HUES64 (cell line): ENCODE measurements at regions not wholly inside any gene's neighbourhood (a gene's known extent, or its start where the extent isn't known, plus 50 kb on each side); places are given as distances from the start of the nearest gene placed in this dataset.

Experiments
- H3K27ac ChIP-seq: 2 replicates; pipeline ENCODE4 v1.7.0; 2013; ENCODE audit warnings: low read depth, low read length, inconsistent platforms
- H3K27me3 ChIP-seq: 2 replicates; pipeline ENCODE4 v1.6.1; 2013; ENCODE audit warnings: mild to moderate bottlenecking, low read length; ENCODE audit not compliant: insufficient read depth
- H3K36me3 ChIP-seq: 2 replicates; pipeline ENCODE4 v1.6.1; 2013; ENCODE audit warnings: mild to moderate bottlenecking, low read length; ENCODE audit not compliant: insufficient read depth
- H3K4me1 ChIP-seq: 2 replicates; pipeline ENCODE4 v1.6.1; 2013; ENCODE audit warnings: mild to moderate bottlenecking, low read length, moderate library complexity; ENCODE audit not compliant: insufficient read depth
- H3K4me3 ChIP-seq: 2 replicates; pipeline ENCODE4 v1.5.1; 2013; ENCODE audit warnings: mild to moderate bottlenecking, low read length, moderate library complexity
- H3K9ac ChIP-seq: 2 replicates; pipeline ENCODE4 v1.6.1; 2013; ENCODE audit warnings: mild to moderate bottlenecking, low read depth, low read length
- H3K9me3 ChIP-seq: 2 replicates; pipeline ENCODE4 v1.6.1; 2013; ENCODE audit warnings: low read depth, low read length; ENCODE audit not compliant: insufficient read depth
- WGBS: fragments of 150-250, 120-280 bp; methylation state at CpG from one replicate; pipeline ENCODE4 v1.1.7; 2013; ENCODE audit warnings: missing lambda C conversion rate; 5-methylcytosine and 5-hydroxymethylcytosine counted together

DNA sequence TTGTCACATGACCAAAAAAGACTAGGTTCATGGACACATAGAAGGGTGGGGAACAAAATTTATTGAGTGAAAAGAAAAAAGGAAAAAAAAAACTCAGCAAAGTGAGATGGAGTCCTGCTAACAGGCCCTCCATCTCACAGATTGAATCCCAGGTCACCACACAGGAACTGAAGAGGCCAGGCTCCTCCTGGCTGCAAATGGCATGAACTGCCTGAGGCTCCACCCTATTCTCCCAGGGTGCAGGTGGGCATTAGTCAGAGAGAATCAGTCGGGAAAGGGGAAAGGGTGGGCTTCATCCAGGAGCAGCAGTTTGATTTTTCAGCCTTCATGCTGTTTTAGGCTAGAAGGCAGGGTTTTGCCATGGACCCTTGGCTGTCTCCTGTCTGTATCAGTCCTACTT, 128.5 kb upstream of the GRID2 start:
- Histone ChIP-seq H3K27me3 (no peaks in the 10 kb centered on the region), H3K4me3 (no peak overlapping the region)

DNA sequence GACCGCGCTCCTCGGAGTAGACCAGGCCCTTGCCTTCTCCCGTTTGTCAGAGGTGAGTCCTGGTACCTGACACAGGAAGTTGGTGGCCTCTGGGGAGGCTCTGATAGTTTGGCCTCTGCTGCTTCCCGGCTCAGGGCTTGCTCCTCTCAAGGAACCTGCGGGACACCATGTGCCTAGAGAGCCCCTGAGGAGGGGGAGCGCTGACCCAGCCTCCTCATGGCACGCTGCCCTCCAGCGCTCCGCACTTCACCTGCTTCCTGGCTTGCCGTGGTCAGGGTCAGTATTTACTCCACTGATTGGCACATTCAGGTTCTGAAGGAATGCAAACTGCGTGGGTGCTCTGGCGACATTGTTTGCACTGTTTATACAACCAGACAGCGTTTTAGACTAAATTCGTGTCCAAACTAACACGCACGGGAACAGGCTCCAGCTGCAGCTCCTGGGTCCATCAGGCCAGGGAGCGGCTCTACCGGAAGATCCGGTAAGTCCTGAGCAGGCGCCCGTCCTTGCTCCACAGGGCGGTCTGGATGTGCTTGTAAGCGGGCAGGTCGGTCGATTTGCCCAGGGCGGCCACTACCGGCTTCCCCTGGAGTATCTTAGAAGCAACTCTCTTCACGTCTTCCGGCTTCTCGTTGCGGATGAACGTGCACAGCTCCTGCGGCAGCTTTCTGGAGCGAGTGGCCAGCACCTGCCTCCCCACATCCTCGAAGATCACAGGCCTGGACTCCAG, 121.6 kb upstream of the GRID2 start:
- Histone ChIP-seq H3K27me3 (no peaks in the 10 kb centered on the region), H3K4me3 (no peak overlapping the region), H3K9ac (no peak overlapping the region), H3K36me3 (no peaks in the 10 kb centered on the region), H3K27ac (no peak overlapping the region), H3K4me1 (no peaks in the 10 kb centered on the region), H3K9me3 (no peaks in the 10 kb centered on the region)
- 96% methylated on average over 36 of the region's 36 CpGs for WGBS

More for the DNA sequence above, 128.5 kb upstream of the GRID2 start:
- no peaks in the 10 kb centered on the region for H3K36me3 ChIP-seq
- no peaks in the 10 kb centered on the region for H3K4me1 ChIP-seq
- no peaks in the 10 kb centered on the region for H3K9me3 ChIP-seq
- 41% methylated on average over 1 of the region's 1 CpG for WGBS
- no peak overlapping the region for H3K9ac ChIP-seq
- H3K27ac ChIP-seq = no peak overlapping the region

DNA sequence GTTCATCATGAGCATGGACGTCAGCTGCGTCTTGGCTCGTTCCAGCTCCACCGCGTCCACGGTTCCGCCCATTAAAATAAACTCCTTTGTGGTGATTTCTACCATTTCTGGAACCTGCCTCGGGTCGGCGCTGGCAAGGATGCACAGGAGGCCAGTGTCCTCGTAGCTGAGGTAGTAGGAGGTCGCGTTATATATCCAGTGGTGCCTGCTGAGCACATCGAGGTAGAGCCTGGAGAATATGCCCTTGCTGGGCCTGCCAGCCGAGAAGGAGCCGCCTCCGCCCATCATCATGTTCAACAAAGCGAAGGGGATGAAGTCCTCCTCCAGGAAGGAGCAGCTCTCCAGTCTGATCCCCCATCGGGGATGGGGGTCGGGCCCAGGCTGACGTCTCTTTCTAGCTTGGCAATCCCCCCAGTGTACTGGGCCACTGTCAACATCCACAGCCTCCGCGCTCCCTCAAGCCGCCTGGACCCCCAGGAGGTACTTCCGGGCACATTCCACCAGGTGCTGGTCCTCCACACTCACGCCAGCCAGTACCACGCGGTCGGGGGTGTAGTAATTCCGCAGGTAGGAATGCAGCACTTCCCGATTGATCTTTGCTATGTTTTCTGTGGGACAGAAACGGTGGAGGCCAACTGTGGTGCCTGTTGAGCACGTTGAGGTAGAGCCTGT, 120.9 kb upstream of the GRID2 start:
- no peaks in the 10 kb centered on the region for H3K27me3 ChIP-seq
- no peaks in the 10 kb centered on the region for H3K4me1 ChIP-seq
- no peak overlapping the region for H3K27ac ChIP-seq
- H3K9me3 ChIP-seq = no peaks in the 10 kb centered on the region
- no peaks in the 10 kb centered on the region for H3K36me3 ChIP-seq
- WGBS = 96% methylated on average over 33 of the region's 33 CpGs
- no peak overlapping the region for H3K4me3 ChIP-seq
- no peak overlapping the region for H3K9ac ChIP-seq

DNA sequence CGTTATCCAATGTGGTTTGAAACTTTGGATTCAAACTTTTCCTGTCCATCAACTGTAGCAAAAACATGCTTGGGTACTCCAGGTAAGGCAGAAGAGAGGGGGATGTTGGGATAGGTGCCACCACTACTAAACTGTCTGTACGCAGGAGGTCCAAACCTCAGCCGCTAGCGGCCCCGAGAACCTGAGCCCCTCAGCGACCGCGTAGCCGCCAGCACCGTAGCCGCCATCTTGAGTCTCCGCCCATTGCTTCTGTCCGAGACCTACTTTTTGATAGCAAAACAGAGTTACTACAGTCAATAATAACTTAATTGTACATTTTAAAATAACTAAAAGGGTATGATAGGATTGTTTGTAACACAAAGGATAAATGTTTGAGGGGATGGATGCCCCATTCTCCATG, 119.9 kb upstream of the GRID2 start:
- Histone ChIP-seq H3K4me1 (no peaks in the 10 kb centered on the region), H3K27me3 (no peaks in the 10 kb centered on the region), H3K4me3 (no peak overlapping the region), H3K27ac (no peak overlapping the region), H3K9me3 (no peaks in the 10 kb centered on the region), H3K36me3 (no peaks in the 10 kb centered on the region), H3K9ac (no peak overlapping the region)
- WGBS = 97% methylated on average over 13 of the region's 13 CpGs

DNA sequence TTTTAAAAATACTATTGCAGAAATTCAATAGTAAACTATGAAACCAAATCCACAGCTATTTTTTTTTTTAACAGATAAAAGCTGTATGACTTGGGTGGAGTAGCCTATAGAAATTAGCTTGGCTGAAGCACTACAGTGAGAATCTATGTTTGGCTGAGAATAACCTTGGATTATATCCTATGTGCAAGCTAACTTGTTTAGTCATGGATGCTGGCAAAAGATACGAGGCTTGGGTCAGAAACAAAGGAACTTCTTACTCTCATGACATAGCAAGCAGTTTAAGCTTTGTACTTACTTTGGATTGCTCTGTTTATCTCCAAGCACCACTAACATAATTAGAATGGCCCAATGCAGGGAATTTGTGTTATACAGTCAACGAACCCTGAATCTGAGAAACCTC, 119.2 kb upstream of the GRID2 start:
- Histone ChIP-seq H3K4me1 (no peaks in the 10 kb centered on the region), H3K9me3 (no peaks in the 10 kb centered on the region), H3K27me3 (no peaks in the 10 kb centered on the region), H3K9ac (no peak overlapping the region), H3K36me3 (no peaks in the 10 kb centered on the region), H3K27ac (no peak overlapping the region), H3K4me3 (no peak overlapping the region)
- WGBS = 90% methylated on average over 2 of the region's 2 CpGs

DNA sequence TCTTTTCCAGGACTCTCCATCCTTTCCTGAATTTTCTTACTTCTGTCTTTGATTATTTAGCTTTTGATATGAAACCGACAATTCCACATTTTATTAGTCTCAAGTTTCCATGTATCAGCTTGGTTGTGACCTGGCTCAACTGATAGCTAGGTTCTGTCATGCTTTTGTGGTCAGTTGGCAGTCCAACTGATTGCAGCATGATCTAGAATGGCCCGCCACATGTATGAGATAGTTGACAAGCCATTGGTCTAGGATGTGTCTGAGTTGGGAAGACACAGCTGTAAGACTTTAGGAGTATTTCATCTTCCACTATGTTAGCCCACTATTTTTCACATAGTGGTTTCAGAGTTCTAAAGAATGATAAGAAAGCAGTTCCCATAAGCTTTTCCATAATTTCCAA, 117.5 kb upstream of the GRID2 start:
- Histone ChIP-seq H3K36me3 (no peaks in the 10 kb centered on the region), H3K9ac (no peak overlapping the region)
- 94% methylated on average over 2 of the region's 2 CpGs for WGBS

DNA sequence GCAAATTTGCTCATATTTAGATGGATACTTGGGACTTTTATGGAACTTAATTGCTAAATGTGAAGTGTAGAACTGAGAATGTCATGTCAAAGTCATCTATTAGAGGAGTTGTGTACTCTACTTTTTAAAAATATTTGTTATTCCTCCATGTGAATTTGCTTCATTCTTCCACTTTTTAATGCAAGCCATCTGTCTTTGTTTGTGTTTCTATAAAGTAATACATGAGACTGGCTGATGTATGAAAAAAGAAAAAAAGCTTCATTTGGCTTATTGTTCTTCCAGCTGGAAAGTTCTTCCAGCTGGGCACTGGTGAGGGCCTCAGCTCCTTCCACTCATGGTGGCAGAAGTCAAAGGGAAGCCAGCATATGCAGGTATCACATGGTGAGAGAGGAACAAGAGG, 114.6 kb upstream of the GRID2 start:
- no peaks in the 10 kb centered on the region for H3K36me3 ChIP-seq
- H3K9me3 ChIP-seq = no peaks in the 10 kb centered on the region
- H3K27me3 ChIP-seq = no peaks in the 10 kb centered on the region
- no peak overlapping the region for H3K9ac ChIP-seq
- H3K4me1 ChIP-seq = no peaks in the 10 kb centered on the region
- no peak overlapping the region for H3K27ac ChIP-seq
- H3K4me3 ChIP-seq = no peak overlapping the region

More for the DNA sequence above, 117.5 kb upstream of the GRID2 start:
- H3K27ac ChIP-seq = no peak overlapping the region
- no peak overlapping the region for H3K4me3 ChIP-seq
- no peaks in the 10 kb centered on the region for H3K4me1 ChIP-seq
- H3K9me3 ChIP-seq = no peaks in the 10 kb centered on the region
- H3K27me3 ChIP-seq = no peaks in the 10 kb centered on the region

DNA sequence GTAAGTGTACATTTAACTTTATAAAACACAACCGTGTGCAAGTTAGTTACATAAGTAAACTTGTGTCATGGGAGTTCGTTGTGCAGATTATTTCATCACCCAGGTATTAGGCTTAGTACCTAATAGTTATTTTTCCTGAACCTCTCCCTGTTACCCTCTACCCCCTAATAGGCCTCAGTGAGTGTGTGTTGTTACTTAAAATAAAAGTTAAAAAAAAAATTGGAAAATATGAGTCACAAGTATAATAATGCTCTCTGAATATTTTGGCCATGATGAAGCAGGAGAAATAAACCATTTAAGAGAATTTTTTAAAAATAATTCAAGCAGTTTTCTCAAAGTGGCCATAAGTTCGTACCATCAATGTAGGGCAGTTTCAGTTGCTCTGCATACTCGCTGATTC, 105.1 kb upstream of the GRID2 start:
- 83% methylated on average over 3 of the region's 4 CpGs for WGBS
- H3K4me3 ChIP-seq = no peak overlapping the region
- no peak overlapping the region for H3K27ac ChIP-seq

DNA sequence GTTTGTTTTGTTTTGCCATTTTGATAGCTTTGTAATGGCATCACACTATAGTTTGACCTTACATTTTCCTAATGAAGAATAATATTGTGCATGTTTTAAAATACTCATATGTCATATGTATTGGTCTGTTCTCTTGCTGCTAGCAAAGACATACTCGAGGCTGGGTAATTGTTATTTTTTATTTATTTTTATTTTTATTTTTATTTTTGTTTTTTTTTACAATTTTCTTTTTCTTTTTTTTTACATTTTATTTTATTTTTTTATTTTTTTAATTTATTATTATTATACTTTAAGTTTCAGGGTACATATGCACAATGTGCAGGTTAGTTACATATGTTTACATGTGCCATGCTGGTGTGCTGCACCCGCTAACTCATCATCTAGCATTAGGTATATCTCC, 104.6 kb upstream of the GRID2 start:
- H3K9ac ChIP-seq = no peak overlapping the region
- H3K36me3 ChIP-seq = no peaks in the 10 kb centered on the region
- H3K27ac ChIP-seq = no peak overlapping the region
- 83% methylated on average over 1 of the region's 2 CpGs for WGBS
- H3K4me3 ChIP-seq = no peak overlapping the region
- peaks cover 5% of the 10 kb centered on the region for H3K4me1 ChIP-seq
- no peaks in the 10 kb centered on the region; the same call in 1 of the 2 replicates for H3K27me3 ChIP-seq
- H3K9me3 ChIP-seq = no peaks in the 10 kb centered on the region

More for the DNA sequence above, 105.1 kb upstream of the GRID2 start:
- Histone ChIP-seq H3K9me3 (no peaks in the 10 kb centered on the region), H3K27me3 (no peaks in the 10 kb centered on the region; the same call in 1 of the 2 replicates), H3K9ac (no peak overlapping the region), H3K36me3 (no peaks in the 10 kb centered on the region), H3K4me1 (peaks cover under 1% of the 10 kb centered on the region)

DNA sequence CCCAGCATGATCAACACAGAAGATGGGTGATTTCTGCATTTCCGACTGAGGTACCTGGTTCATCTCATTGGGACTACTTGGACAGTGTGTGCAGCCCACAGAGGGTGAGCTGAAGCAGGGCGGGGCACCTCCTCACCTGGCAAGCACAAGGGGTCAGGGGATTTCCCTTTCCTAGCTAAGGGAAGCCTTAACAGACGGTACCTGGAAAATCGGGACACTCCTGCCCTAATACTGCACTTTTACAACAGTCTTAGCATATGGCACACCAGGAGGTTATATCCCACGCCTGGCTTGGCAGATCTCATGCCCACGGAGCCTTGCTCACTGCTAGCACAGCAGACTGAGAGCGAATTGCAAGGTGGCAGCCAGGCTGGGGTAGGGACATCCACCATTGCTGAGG, 92.9 kb upstream of the GRID2 start:
- Histone ChIP-seq H3K27ac (no peak overlapping the region), H3K9ac (no peak overlapping the region), H3K4me3 (no peak overlapping the region), H3K27me3 (no peaks in the 10 kb centered on the region), H3K36me3 (no peaks in the 10 kb centered on the region), H3K4me1 (no peaks in the 10 kb centered on the region), H3K9me3 (peaks cover 3% of the 10 kb centered on the region; the same call in 1 of the 2 replicates)
- WGBS = 83% methylated on average over 7 of the region's 7 CpGs

DNA sequence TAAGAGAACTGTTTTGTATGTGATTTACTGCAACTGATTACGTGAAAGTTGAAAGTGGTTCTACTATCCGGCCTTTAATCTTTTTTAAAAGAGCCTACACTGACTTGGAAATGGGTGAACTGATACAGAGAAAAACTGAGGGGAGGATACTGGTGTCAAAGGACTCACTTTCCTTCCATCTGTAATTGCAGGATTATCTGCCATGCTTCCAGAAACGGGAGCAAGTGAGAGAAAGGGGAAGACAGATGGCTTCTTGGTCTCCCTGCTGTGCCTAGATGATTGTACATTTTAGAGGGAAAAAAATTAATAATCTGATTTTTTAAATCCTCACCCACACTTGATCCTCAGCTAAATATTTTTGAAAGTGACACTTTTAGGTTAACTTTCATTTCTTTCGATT, 88.3 kb upstream of the GRID2 start:
- WGBS = 94% methylated on average over 4 of the region's 4 CpGs
- peaks cover 4% of the 10 kb centered on the region; the same call in 1 of the 2 replicates for H3K9me3 ChIP-seq
- H3K9ac ChIP-seq = no peak overlapping the region
- H3K4me3 ChIP-seq = no peak overlapping the region
- H3K36me3 ChIP-seq = no peaks in the 10 kb centered on the region
- no peaks in the 10 kb centered on the region for H3K4me1 ChIP-seq
- H3K27me3 ChIP-seq = no peaks in the 10 kb centered on the region
- H3K27ac ChIP-seq = no peak overlapping the region
